GM21423 (cell line): ENCODE measurements at regions not wholly inside any gene's neighbourhood (a gene's known extent, or its start where the extent isn't known, plus 50 kb on each side); places are given as distances from the start of the nearest gene placed in this dataset.

Experiments
- ATAC-seq: cut with Tn5 transposase; IDR thresholded peaks from one replicate; pipeline ENCODE4 v1.9.1; 2021; ENCODE audit warnings: mild to moderate bottlenecking, moderate library complexity; ENCODE audit not compliant: unreplicated experiment

DNA sequence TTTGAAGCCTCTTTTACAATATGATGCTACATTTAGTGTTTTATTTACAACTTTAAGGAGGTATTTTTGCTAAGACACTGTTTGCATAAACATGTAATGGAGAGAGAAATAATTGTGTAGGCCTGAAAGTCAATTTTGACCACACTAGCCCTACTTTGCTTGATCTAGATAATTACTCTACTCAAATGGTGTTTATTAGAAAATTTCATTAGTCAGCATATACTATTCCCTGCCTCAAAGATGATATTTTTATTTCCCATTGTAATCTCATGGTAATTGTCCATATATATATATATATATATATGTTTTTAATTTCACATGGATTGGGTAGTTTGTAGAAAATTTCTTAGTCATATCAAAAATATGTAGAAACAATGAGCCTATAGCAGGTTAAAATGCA, 632.2 kb downstream of the SATB2 start:
- no peak for ATAC-seq

DNA sequence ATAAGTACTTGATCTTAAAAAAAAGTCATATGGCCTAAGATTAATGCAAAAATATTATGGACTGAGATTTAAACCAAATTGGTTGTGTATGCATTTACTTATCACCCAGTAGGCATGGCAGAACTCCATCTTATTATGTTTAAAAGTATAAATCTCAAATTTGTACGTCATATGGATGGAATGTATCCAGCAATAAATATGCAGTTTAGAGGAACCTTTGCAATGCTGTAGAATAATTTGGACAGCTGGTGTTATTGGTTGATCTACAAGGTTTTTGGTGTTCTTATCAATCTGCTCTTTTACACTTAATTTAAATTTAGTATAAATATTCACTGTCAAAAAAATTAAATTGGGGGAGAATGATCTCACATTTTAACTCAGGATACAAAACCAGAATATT, 640.2 kb downstream of the SATB2 start:
- no peak for ATAC-seq

DNA sequence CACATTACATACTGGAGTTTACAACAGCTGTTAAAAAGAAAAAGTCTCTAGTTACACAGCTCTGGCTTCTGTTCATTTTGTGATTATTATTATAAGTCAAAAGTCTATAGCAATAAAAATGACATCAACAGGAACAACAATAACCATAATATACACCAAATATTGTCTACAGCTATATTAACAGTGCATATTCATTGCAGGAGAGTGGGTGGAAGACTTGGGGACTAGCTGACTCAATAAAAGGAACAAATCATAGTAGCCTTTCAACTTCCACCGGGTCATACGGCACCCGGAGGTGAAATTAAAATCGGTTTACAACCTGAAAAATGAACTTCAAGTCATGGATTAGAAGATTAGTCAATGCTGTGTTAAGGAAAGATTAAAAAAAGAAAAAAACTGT, 642.1 kb downstream of the SATB2 start:
- no peak for ATAC-seq

DNA sequence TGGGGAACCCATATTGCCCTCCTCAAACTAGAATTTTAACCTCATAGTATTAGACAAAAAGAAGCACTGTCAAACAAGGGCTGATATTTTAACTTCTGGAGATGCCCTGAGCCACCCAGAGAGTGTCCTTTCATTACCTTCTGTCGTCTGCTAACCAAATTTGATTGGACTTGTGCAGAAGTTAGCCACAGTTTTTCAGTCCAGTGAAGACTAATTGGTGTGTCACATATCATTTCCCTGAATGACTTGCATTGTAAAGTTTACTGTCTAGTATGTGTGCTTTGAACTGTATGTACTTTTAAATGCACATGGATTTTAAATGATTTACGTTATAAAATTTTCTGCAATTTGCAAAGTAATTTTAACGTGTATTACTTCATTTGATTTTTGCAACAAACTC, 646.5 kb downstream of the SATB2 start:
- no peak for ATAC-seq

DNA sequence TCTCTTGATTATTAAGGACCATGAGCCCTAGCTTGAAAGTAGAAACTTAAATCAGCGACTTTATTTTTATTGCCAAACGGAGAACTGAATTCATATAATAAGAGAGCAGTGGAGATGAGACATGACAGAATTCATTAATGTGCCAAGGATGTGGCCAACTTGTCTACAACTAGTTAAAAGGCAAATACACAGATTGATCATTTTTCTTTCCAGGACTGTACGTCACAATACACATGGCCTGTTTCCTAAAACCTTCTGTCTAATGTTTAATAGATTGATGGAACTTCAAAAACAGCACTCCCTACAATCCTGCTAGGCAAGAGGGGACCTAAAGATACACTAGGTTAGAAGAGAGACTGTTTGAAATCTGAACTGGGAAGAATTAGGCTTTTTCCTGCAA, 647.8 kb downstream of the SATB2 start:
- ATAC-seq, result no peak

DNA sequence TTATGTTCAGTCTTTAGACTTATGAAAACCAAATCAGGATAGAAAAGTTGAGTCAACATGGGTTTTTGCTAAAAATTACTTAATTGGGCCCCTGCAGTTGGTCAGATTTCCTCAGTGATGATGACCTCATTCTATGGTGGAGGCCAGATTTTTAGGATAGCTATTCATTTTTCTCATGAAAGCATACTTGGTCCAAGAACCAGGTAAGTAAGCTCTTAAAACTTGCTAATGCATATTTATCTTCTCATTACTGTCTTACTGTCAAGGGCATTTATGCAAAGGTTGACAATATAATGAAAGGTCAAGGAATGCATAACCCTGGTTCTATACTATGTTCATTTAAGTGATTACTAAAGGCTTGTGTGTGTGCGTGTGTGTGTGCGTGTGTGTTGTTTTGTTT, 650.6 kb downstream of the SATB2 start:
- no peak for ATAC-seq

DNA sequence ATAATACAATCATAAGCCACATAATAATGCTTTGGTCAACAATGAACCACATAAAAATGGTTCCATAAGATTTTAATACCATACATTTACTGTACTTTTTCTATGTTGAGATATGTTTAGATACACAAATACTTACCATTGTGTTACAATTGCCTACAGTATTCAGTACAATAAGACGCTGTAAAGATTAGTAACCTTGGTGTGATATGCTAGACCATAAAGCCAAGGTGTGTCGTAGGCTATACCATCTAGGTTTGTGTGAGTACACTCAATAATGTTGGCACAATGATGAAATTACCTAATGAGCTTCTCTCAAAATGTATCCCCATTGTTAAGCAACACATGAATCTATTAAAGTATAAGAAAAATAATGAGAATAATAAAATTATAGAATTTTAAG, 662.3 kb downstream of the SATB2 start:
- ATAC-seq, result no peak

DNA sequence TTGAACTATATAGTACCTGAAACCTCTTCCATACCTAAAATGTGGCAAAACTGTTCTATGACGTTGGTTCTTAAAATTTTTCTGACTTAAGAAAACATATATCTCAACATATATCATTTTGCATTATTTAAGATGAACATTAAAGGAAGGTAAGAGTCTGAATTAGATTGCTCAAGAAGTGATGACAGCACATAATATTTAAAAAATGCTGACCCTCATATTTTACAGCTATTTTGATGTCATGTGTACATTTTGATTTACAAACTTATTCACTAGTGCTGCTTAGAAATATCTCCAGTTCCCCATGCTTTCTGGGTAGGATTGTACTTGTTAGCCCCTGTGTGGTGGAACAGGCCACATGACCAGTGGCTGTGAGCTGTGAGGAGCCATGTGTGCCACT, 666.1 kb downstream of the SATB2 start:
- ATAC-seq, result no peak

DNA sequence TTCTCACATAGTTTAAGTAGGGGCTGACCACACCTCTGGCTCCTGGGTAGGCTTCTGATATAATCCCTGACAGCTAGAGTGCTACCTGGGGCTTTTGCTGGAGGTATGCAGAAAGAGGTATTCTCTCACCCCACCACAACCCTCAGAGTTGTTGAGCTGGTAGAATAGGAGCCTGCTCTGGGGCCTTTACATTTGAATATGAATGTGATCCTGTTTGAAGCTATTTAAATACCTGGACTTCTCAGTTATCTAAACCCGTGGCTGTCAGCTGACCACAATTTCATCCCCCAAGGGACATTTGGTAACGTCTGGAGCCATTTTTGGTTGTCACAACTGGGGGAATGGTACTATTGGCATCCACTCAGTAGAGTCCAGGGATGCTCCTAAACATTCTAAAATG, 669.1 kb downstream of the SATB2 start:
- no peak for ATAC-seq

DNA sequence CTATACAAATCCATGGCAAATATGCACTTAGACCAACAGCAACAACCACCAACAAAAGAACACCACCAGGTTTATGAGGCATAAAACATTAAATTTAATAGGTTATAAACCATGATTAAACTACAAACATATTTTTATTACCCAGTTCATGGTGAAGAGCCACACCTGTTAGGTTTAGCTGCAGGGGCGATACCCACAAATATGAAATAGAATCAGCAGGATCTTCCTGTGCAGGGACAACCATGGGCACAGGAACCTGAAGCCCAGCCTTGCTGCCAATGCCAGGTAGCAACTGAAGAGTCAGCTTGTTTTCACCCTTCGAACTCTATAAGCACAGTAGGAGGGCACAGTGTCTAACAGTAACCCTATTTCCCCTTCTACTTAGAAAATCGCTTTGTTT, 675.0 kb downstream of the SATB2 start:
- ATAC-seq, result no peak

DNA sequence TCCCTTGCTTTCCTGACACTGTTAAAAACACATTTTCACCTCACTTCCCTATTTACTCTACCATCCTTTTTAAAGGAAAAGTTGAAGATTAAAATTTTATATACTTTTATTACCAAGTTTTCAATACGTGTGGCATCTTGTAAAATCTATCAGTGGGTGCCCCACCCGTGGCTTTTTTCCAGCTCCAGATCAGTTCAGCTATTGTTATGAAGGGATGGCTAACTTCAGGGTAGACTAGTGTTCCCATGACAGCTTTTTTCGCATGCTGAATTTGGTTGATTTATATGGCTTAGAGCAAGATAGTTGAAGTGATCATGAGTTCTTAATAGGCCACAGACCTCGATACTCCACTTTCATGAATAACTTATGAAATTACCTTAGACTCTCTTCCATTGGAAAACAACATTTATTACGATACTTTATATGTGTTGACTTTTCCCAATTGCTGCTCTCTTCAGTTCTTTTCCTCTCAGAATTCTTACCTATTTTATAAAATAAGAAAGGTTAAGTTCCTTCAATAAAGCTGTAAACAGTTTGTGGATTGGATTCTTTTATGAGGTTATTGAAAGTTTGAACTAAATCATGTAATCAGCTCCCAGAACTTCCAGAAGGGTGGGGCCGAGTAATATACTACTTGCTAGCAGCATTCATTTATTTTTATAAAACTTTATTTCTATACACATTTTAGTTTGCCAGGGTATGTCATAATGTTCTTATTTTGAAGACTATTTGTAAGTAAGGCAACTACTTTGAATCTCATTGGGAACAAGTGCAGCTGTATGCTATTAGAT, 680.9 kb downstream of the SATB2 start:
- no peak for ATAC-seq

DNA sequence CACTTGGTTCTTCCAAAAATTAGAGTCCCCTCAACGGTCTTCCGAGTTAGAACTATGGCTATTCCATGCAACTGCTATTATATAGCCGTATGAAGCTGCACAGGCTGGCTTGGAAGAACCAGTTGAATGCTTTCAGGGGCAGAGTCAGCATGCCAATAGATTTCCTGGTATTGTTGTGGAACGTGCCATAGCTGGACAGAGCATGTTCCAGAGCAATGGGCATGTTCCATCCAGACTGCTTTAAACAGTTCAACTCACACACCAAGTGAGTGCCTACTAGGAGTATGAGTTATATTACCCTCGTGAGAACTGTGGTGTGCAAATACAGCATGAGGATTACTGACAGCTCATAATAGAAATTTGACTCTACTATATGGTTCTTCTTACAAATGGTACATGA, 682.0 kb downstream of the SATB2 start:
- ATAC-seq, result no peak

DNA sequence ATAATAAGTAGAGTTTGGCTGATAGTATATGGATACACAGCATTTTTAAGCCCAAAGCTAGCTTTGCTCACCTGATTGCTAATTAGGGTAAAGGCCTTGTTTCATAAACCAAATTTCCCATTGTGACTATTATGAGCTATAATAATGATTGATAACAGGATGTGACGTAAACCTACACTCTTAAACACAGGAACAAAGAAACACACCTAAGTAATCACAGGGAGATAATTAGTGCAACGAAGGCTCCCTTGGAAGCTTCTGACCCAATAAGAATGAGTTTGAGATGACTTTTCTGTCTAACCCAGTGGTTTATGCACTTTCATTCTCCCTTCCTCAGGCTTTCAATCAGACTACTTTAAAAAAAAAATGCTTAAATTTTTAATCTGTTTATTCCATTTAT, 683.2 kb downstream of the SATB2 start:
- ATAC-seq, result no peak

DNA sequence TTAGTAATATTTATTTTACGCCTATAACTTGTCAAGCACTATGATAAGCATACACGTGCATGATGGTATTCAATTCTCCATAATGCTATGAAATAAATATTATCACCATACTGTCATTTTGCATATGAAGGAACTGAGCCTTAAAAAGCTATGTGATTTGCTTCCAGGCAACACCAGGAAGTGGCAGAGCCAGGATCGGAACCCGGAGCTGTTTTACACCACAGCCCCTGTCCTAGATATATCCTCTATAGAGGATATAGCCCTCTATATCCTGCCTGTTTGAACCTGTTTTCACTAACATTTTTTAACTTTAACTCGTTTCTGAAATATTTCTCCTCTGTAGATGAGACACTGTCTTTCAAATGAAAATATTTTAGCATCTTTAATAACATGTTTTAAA, 690.0 kb downstream of the SATB2 start:
- ATAC-seq, result no peak

DNA sequence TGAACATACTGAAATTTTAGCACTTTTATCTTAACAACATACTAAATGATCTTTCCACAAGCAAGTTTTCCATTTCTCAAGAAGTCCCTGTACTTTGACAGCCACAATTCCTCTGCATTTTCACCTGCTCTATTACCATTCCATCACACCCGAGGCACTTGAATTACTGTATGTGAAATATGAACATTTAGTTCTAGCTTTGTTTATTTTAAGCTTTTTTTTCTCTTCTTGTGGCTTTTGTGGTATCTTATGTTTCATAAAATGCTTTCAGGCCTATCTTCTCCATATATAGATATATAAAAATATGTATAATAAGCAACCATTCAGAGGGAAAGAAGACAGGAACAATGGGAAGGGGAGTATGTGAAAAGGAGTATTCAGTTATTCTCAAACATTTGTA, 693.9 kb downstream of the SATB2 start:
- ATAC-seq, result no peak

DNA sequence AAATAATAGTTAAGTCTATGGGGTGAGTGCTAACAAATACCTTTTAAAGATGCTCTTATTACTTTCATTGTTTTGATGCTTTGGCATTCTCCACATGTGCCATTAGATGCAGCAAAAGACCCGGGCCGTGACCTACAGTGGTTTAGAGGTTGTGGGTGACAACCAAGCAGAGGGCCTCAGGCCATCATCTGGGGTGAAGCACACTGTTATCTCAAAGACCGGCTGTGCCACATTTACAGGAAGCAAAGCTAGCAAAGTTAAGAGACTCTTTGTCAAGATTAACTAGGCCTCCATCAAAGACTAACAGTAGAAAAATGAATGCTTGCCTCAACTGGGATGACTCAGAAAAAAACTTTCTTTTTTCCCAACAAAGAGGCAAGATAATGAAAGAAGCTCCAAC, 695.3 kb downstream of the SATB2 start:
- no peak for ATAC-seq

DNA sequence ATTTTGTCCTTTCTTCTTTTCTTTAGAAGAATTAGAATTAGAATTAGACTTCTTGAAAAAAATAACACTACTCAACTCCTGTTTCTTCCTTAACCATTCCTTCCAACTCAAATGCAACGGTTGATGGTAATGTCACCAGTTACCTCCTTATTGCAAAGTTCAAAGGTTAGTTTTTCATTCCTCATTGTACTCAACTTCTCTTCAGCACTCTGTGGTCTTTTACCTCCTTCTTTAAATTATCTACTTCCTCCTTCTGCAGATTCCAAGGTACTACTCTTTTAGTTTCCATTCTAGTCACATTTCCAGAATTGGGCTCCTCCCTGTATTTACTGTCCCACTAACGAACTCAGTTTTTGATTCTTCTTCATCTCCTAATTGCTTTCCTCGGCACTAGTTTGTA, 700.7 kb downstream of the SATB2 start:
- no peak for ATAC-seq

DNA sequence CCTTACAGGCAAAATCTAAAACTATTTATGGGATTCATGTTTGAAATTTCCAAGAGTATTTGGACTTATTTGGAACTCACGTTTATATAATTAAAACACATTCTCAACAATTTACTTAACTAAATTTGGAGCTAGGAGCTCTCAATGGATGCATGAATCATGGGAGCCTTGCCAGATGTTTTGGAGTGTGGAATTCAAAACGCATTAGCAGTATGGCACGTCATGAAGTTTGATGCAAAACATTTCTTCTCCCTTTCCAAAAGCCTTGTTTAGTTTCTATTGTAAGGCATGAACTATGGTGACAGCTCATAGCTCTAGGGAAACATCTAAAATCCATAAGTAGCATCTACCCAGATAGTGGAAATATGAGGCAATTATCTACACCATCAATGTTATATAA, 701.6 kb downstream of the SATB2 start:
- ATAC-seq, result no peak

DNA sequence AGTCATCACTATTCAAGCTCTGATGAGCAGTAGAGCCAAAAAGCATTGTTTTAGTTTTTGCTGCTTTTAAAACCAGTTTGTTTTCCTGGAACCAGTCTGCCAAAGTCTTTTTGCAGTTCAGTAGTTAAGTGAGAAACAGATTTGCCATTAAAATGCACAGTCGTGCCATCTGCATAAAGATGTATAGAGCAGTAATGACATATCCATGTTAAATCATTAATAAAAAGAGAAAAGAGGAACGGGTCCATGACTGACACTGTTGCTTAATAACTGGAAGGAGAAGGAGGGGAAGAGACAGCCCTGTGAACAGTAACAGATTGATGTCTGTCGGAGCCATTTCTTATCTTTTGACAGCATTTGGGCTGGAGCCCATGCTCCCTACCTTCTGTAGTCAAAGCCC, 704.6 kb downstream of the SATB2 start:
- no peak for ATAC-seq

DNA sequence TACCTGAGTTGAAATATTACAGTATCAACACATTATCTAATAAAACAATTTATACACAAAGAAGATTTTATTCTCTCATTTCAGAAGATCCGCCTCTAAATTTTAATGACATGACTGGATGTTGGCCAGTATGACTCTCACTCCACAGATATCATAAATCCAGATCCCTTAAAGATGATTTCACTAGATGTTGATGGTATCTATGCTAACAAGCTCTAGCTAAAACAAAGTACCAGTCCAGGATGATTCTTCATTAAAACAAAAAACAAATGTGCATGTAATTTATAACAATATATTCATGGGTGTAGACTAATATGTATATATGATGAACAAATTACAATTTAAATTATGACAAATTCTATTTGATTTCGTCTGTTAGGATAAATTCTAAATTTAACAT, 708.4 kb downstream of the SATB2 start:
- no peak for ATAC-seq

DNA sequence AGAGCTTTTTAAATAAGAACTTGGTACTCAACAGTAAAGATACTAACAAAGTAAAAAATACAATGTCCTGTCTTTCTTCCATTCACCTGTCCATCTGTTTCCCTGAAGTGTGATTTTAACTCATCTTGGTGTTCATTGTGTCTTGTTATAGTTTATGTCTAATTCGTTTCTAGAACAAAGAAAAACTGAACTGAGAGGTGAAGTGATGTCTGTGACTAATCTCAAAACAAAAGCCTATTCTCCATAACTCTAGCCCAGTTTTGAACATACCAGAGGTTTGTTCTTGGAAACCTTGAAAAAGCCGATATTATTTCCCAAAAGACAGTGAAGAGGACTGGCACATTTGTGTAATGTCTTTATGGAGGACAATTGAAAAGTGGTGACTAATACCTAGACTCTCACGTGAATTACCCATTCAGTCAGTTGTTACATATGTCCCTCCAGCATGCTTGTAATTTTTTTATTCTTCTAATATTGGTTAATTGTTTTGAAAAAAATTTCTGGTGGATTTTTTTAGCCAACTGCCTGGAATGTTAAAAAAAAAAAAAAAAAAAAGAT, 725.8 kb downstream of the SATB2 start:
- no peak for ATAC-seq

DNA sequence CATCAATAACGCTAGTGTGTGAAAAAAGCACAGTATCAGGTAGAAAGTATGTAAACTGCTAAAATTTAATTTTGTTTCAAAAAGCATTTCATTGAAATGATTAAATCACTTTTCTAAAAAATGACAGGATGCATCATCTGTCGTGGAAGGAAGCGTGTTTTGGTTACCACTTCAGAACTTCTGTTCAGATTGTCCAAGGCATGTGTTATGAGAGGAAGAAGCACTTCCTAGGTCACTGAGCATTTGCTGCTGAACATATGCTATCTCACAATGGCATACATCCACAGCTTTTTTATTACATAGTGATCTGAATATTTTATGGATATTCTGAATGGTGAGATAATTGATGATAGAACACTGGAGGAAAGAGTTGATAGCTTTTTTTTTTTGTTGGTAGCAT, 737.5 kb downstream of the SATB2 start:
- ATAC-seq, result no peak

DNA sequence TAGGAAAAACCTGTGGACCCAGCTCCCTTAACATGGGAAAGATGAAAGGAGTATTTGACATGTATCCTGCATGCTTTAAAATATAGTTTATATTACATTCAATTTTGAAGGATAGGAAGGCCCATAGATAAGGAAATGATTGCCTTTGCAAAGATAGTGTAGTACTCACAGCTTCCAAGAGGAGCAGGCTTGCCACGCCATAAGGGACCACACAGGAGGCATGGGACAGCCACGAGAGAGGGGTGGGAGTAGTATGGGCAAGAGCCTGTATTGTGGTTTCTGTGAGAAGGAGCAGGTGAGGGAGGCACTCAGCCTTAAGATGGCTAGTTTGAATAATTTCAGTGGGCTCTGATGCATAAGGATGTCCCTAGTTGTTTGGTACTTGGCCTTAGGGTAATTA, 740.3 kb downstream of the SATB2 start:
- no peak for ATAC-seq
